A549 (cell line): ENCODE measurements at regions not wholly inside any gene's neighbourhood (a gene's known extent, or its start where the extent isn't known, plus 50 kb on each side); places are given as distances from the start of the nearest gene placed in this dataset.

ENCODE experiments used
- ATAC-seq, 2 experiments: fragments of 200-7000 bp in 1 of 2; fragments of >200 bp in 1 of 2; cut with Nextera tagmentation in 1 of 2; cut with Tn5 transposase in 1 of 2; 3 replicates each; pipeline versions ENCODE4 v1.8.0 to v1.9.1; 2018 to 2020; ENCODE audit warnings: mild to moderate bottlenecking in 1 of 2, moderate library complexity in 1 of 2
- CTCF ChIA-PET: fragments of 300-600 bp; sonication (Branson Sonifier 250); formaldehyde crosslinking; extraction: SDS; loops from one replicate; lab custom pipeline; 2021; ENCODE audit warnings: antibody characterized with exemption, inconsistent platforms; lab: Yijun Ruan, JAX
- POLR2A ChIA-PET: fragments of 350-600 bp; formaldehyde crosslinking; extraction: SDS; loops from one replicate; lab custom pipeline; 2021; ENCODE audit warnings: antibody characterized with exemption, inconsistent platforms; lab: Yijun Ruan, JAX
- DNase-seq, 2 experiments: peaks; one replicate each; pipeline versions ENCODE4 v3.0.0 to v3.0.0-alpha.2; 2011 to 2016; ENCODE audit warnings: low read depth in 1 of 2, low spot score in 1 of 2
- FAIRE-seq: peaks from 2 replicates; lab custom pipeline; 2011; peaks lifted over from hg19 to GRCh38; lab: Jason Lieb, UNC
- H3K27ac ChIP-seq, 2 experiments: fragments of >200 bp; sonication (Bioruptor Twin); formaldehyde crosslinking; 3 replicates each; pipeline ENCODE4 v1.5.1; 2016 to 2017
- H3K4me1 ChIP-seq: fragments of >200 bp; sonication (Bioruptor Twin); formaldehyde crosslinking; 3 replicates; pipeline ENCODE4 v1.6.1; 2016
- H3K4me2 ChIP-seq: fragments of >200 bp; sonication (Bioruptor Twin); formaldehyde crosslinking; 3 replicates; pipeline ENCODE4 v1.6.1; 2016
- H3K4me3 ChIP-seq: fragments of >200 bp; sonication (Bioruptor Twin); formaldehyde crosslinking; 3 replicates; pipeline ENCODE4 v1.5.1; 2016
- H3K9me3 ChIP-seq: fragments of >200 bp; sonication (Bioruptor Twin); formaldehyde crosslinking; 3 replicates; pipeline ENCODE4 v1.6.1; 2016
- BHLHE40 ChIP-seq: IDR thresholded peaks from 2 replicates; pipeline ENCODE4 v1.6.1; 2012; ENCODE audit warnings: low read depth, low read length, inconsistent platforms
- CBX2 ChIP-seq: fragments of 200-600 bp; sonication (generic); IDR thresholded peaks from 2 replicates; pipeline ENCODE4 v1.6.1; 2016; ENCODE audit warnings: low read depth, mild to moderate bottlenecking, borderline replicate concordance
- ELK1 ChIP-seq: fragments of 150-350 bp; IDR thresholded peaks from 2 replicates; pipeline ENCODE4 v1.6.1; 2014; ENCODE audit warnings: low read depth, mild to moderate bottlenecking, low read length
- EP300 ChIP-seq, 2 experiments: fragments of >200 bp; sonication (Bioruptor Twin); formaldehyde crosslinking; IDR thresholded peaks; 2 replicates in 1 of 2; 3 replicates in 1 of 2; pipeline ENCODE4 v1.6.1; 2016 to 2017
- FOSB ChIP-seq: fragments of 250-450 bp; sonication (Bioruptor Pico); IDR thresholded peaks from 2 replicates; pipeline ENCODE4 v1.5.0; 2020; ENCODE audit warnings: mild to moderate bottlenecking, moderate library complexity
- HEYL ChIP-seq: fragments of 250-450 bp; sonication (Bioruptor Pico); IDR thresholded peaks from 2 replicates; pipeline ENCODE4 v1.8.0; 2021; ENCODE audit warnings: mild to moderate bottlenecking, moderate library complexity
- HMGXB4 ChIP-seq: fragments of 250-450 bp; sonication (Bioruptor Pico); IDR thresholded peaks from 2 replicates; pipeline ENCODE4 v1.5.0; 2021; ENCODE audit warnings: mild to moderate bottlenecking, moderate library complexity, borderline replicate concordance
- HOXA7 ChIP-seq: fragments of 250-450 bp; sonication (Bioruptor Pico); IDR thresholded peaks from 2 replicates; pipeline ENCODE4 v1.5.0; 2020; ENCODE audit warnings: mild to moderate bottlenecking, moderate library complexity
- HOXB13 ChIP-seq: fragments of 250-450 bp; sonication (Bioruptor Pico); IDR thresholded peaks from 2 replicates; pipeline ENCODE4 v1.5.0; 2020; ENCODE audit warnings: low read depth, mild to moderate bottlenecking, moderate library complexity
- JUNB ChIP-seq: fragments of >200 bp; sonication (Bioruptor Twin); formaldehyde crosslinking; IDR thresholded peaks from 2 replicates; pipeline ENCODE4 v1.6.1; 2016
- KDM5A ChIP-seq: fragments of 200-600 bp; sonication (generic); IDR thresholded peaks from 2 replicates; pipeline ENCODE4 v1.6.1; 2016; ENCODE audit warnings: antibody characterized with exemption, mild to moderate bottlenecking
- MAX ChIP-seq: IDR thresholded peaks from 2 replicates; pipeline ENCODE4 v1.6.1; 2012
- MYC ChIP-seq: IDR thresholded peaks from 2 replicates; pipeline ENCODE4 v1.6.1; 2012; ENCODE audit warnings: mild to moderate bottlenecking, inconsistent platforms, low read length, improper control_type of control experiment, borderline replicate concordance
- NFE2L2 ChIP-seq: fragments of 150-350 bp; conservative IDR thresholded peaks from 2 replicates; pipeline ENCODE4 v1.6.1; 2014; ENCODE audit warnings: low read length
- PHF8 ChIP-seq: fragments of 200-600 bp; sonication (generic); IDR thresholded peaks from 2 replicates; pipeline ENCODE4 v1.6.1; 2016; ENCODE audit warnings: low read depth, mild to moderate bottlenecking, antibody characterized with exemption, moderate library complexity, borderline replicate concordance
- POLR2A ChIP-seq: IDR thresholded peaks from 2 replicates; pipeline ENCODE4 v1.6.1; 2012; ENCODE audit warnings: mild to moderate bottlenecking, low read length
- RAD21 ChIP-seq, 2 experiments: fragments of >200 bp in 1 of 2; sonication (Bioruptor Twin) in 1 of 2; formaldehyde crosslinking in 1 of 2; IDR thresholded peaks in 1 of 2; conservative IDR thresholded peaks in 1 of 2; 2 replicates in 1 of 2; 3 replicates in 1 of 2; pipeline ENCODE4 v1.6.1; 2012 to 2018; ENCODE audit warnings: inconsistent platforms in 1 of 2
- REST ChIP-seq: fragments of 200-600 bp; sonication (generic); IDR thresholded peaks from 2 replicates; pipeline ENCODE4 v1.6.1; 2016; ENCODE audit warnings: antibody characterized with exemption, mild to moderate bottlenecking, moderate library complexity
- RFX5 ChIP-seq: fragments of 450-650 bp; IDR thresholded peaks from 2 replicates; pipeline ENCODE4 v1.7.1; 2014; ENCODE audit warnings: antibody characterized with exemption, mild to moderate bottlenecking, moderate library complexity
- SREBF2 ChIP-seq: fragments of 450-650 bp; IDR thresholded peaks from 2 replicates; pipeline ENCODE4 v1.6.1; 2014; ENCODE audit warnings: mild to moderate bottlenecking, moderate library complexity
- TFCP2L1 ChIP-seq: fragments of 250-450 bp; sonication (Bioruptor Pico); IDR thresholded peaks from 2 replicates; pipeline ENCODE4 v1.5.0; 2021; ENCODE audit warnings: mild to moderate bottlenecking
- USF2 ChIP-seq: fragments of 450-650 bp; IDR thresholded peaks from 2 replicates; pipeline ENCODE4 v1.6.1; 2014; ENCODE audit warnings: antibody characterized with exemption
- ZFP36 ChIP-seq: fragments of 450-650 bp; IDR thresholded peaks from 2 replicates; pipeline ENCODE4 v1.6.1; 2014; ENCODE audit warnings: borderline replicate concordance; ENCODE audit not compliant: partially characterized antibody
- ZNF302 ChIP-seq: fragments of 250-450 bp; sonication (Bioruptor Pico); IDR thresholded peaks from 2 replicates; pipeline ENCODE4 v1.9.0; 2021; ENCODE audit warnings: inconsistent platforms, mild to moderate bottlenecking, moderate library complexity
- WGBS: methylation state at CpG from one replicate; pipeline ENCODE4 v1.1.6; 2017; ENCODE audit errors: missing lambda C conversion rate; 5-methylcytosine and 5-hydroxymethylcytosine counted together

- no peak for FAIRE-seq
- ChIA-PET CTCF (no interaction called here), POLR2A (no interaction called here)
- DNase-seq: no peak
- H3K27ac ChIP-seq: no peak overlapping the region
- H3K9me3 ChIP-seq: no peaks in the 10 kb centered on the region
- 69% methylated on average over 2 of the region's 2 CpGs for WGBS
- no peaks in the 10 kb centered on the region for H3K4me1 ChIP-seq
- TF ChIP-seq KDM5A (no peak), RAD21 (conservative IDR thresholded peaks at IDR 0.05 in 1 of 2, IDR thresholded peaks at IDR 0.05 in 1 of 2) (no peak), SREBF2 (no peak), PHF8 (no peak), FOSB (CRISPR knock-in tag) (no peak), HOXB13 (CRISPR knock-in tag) (no peak), BHLHE40 (no peak), EP300 (IDR thresholded peaks at IDR 0.05) (no peak), TFCP2L1 (no peak), USF2 (no peak), POLR2A (no peak), NFE2L2 (no peak)
- no peak overlapping the region for H3K4me2 ChIP-seq
- ATAC-seq: no peak
- no peak overlapping the region for H3K4me3 ChIP-seq
Measured at GRCh38 chr3:40852712-40853111, 328.0 kb downstream of the ZNF621 start.

GRCh38 chr3:40853474-40853873 is 328.7 kb downstream of the ZNF621 start:
- H3K4me3 ChIP-seq: no peak overlapping the region
- ChIA-PET CTCF (no interaction called here), POLR2A (no interaction called here)
- no peak overlapping the region for H3K4me2 ChIP-seq
- FAIRE-seq (no peak), ATAC-seq (no peak), DNase-seq (no peak)
- H3K27ac ChIP-seq: no peak overlapping the region
- no peaks in the 10 kb centered on the region for H3K9me3 ChIP-seq
- WGBS: 28% methylated on average over 4 of the region's 4 CpGs
- H3K4me1 ChIP-seq: no peaks in the 10 kb centered on the region
- TF ChIP-seq MAX (no peak), ELK1 (no peak), HOXA7 (CRISPR knock-in tag) (no peak), BHLHE40 (no peak), MYC (no peak), HEYL (CRISPR knock-in tag) (no peak), JUNB (no peak), RFX5 (no peak), REST (no peak), HMGXB4 (CRISPR knock-in tag) (no peak), ZNF302 (CRISPR knock-in tag) (no peak), CBX2 (no peak), ZFP36 (no peak)
